ENCODE measurements at regions not wholly inside any gene's neighbourhood (a gene's known extent, or its start where the extent isn't known, plus 50 kb on each side); places are given as distances from the start of the nearest gene placed in this dataset.
"Not testable (repeated sequence)": the region's sequence is repeated elsewhere in the genome, so short reads cannot be mapped to it uniquely, and the experiment has no call there.

GRCh38 chr15:70227918-70228317 is 130.2 kb upstream of the TLE3 start:
- in situ Hi-C loops (cut with MboI; ENCODE audit: low pct_unique_long_range_greater_than_20kb, low sequenced_read_pairs); DNase-seq: not testable (repeated sequence)

- in situ Hi-C loops (cut with MboI; ENCODE audit: low pct_unique_long_range_greater_than_20kb, low sequenced_read_pairs), result no loop called here
- no peak for DNase-seq
Observed at GRCh38 chr15:70227147-70227546, 129.4 kb upstream of the TLE3 start.

GRCh38 chr15:70226337-70226980 is 128.7 kb upstream of the TLE3 start:
- in situ Hi-C loops (cut with MboI; ENCODE audit: low pct_unique_long_range_greater_than_20kb, low sequenced_read_pairs), result no loop called here
- DNase-seq, result no peak

GRCh38 chr15:70225416-70225815 is 127.7 kb upstream of the TLE3 start:
- in situ Hi-C loops (cut with MboI; ENCODE audit: low pct_unique_long_range_greater_than_20kb, low sequenced_read_pairs), result no loop called here

GRCh38 chr15:70222606-70223005 is 124.9 kb upstream of the TLE3 start:
- DNase-seq, result no peak
- in situ Hi-C loops (cut with MboI; ENCODE audit: low pct_unique_long_range_greater_than_20kb, low sequenced_read_pairs), result no loop called here

More at GRCh38 chr15:70225416-70225815, 127.7 kb upstream of the TLE3 start:
- DNase-seq, result no peak

- no peak for DNase-seq
- in situ Hi-C loops (cut with MboI; ENCODE audit: low pct_unique_long_range_greater_than_20kb, low sequenced_read_pairs), result no loop called here
Observed at GRCh38 chr15:70220490-70221096, 122.9 kb upstream of the TLE3 start.

- no peak for DNase-seq
- in situ Hi-C loops (cut with MboI; ENCODE audit: low pct_unique_long_range_greater_than_20kb, low sequenced_read_pairs), result no loop called here
Observed at GRCh38 chr15:70219966-70220365, 122.2 kb upstream of the TLE3 start.

- in situ Hi-C loops (cut with MboI; ENCODE audit: low pct_unique_long_range_greater_than_20kb, low sequenced_read_pairs), result no loop called here
- no peak for DNase-seq
Observed at GRCh38 chr15:70219256-70219895, 121.7 kb upstream of the TLE3 start.

- in situ Hi-C loops (cut with MboI; ENCODE audit: low pct_unique_long_range_greater_than_20kb, low sequenced_read_pairs), result no loop called here
- DNase-seq, result no peak
Observed at GRCh38 chr15:70217226-70218160, 119.8 kb upstream of the TLE3 start.

GRCh38 chr15:70215951-70216350 is 118.2 kb upstream of the TLE3 start:
- in situ Hi-C loops (cut with MboI; ENCODE audit: low pct_unique_long_range_greater_than_20kb, low sequenced_read_pairs), result no loop called here
- no peak for DNase-seq

GRCh38 chr15:70214941-70215635 is 117.4 kb upstream of the TLE3 start:
- in situ Hi-C loops (cut with MboI; ENCODE audit: low pct_unique_long_range_greater_than_20kb, low sequenced_read_pairs), result no loop called here
- DNase-seq, result no peak

GRCh38 chr15:70214276-70214675 is 116.6 kb upstream of the TLE3 start:
- in situ Hi-C loops (cut with MboI; ENCODE audit: low pct_unique_long_range_greater_than_20kb, low sequenced_read_pairs), result no loop called here
- no peak for DNase-seq

GRCh38 chr15:70213794-70214193 is 116.1 kb upstream of the TLE3 start:
- in situ Hi-C loops (cut with MboI; ENCODE audit: low pct_unique_long_range_greater_than_20kb, low sequenced_read_pairs), result no loop called here
- no peak for DNase-seq

GRCh38 chr15:70212963-70213315 is 115.2 kb upstream of the TLE3 start:
- in situ Hi-C loops (cut with MboI; ENCODE audit: low pct_unique_long_range_greater_than_20kb, low sequenced_read_pairs), result no loop called here
- DNase-seq, result no peak

- no peak for DNase-seq
- in situ Hi-C loops (cut with MboI; ENCODE audit: low pct_unique_long_range_greater_than_20kb, low sequenced_read_pairs), result no loop called here
Observed at GRCh38 chr15:70212286-70212962, 114.7 kb upstream of the TLE3 start.

GRCh38 chr15:70210528-70210927 is 112.8 kb upstream of the TLE3 start:
- DNase-seq, result no peak
- in situ Hi-C loops (cut with MboI; ENCODE audit: low pct_unique_long_range_greater_than_20kb, low sequenced_read_pairs), result no loop called here

GRCh38 chr15:70210076-70210475 is 112.4 kb upstream of the TLE3 start:
- DNase-seq, result no peak
- in situ Hi-C loops (cut with MboI; ENCODE audit: low pct_unique_long_range_greater_than_20kb, low sequenced_read_pairs), result no loop called here

- in situ Hi-C loops (cut with MboI; ENCODE audit: low pct_unique_long_range_greater_than_20kb, low sequenced_read_pairs), result no loop called here
- DNase-seq, result no peak
Observed at GRCh38 chr15:70209499-70209898, 111.8 kb upstream of the TLE3 start.

GRCh38 chr15:70208332-70208731 is 110.6 kb upstream of the TLE3 start:
- in situ Hi-C loops (cut with MboI; ENCODE audit: low pct_unique_long_range_greater_than_20kb, low sequenced_read_pairs), result no loop called here
- no peak for DNase-seq

Data from KBM-7 (cell line).